HG02588 (cell line): ENCODE measurements at regions not wholly inside any gene's neighbourhood (a gene's known extent, or its start where the extent isn't known, plus 50 kb on each side); places are given as distances from the start of the nearest gene placed in this dataset.

Source experiments
- ATAC-seq: cut with Tn5 transposase; IDR thresholded peaks from one replicate; pipeline ENCODE4 v1.9.1; 2021; ENCODE audit warnings: mild to moderate bottlenecking, moderate library complexity; ENCODE audit not compliant: unreplicated experiment

DNA sequence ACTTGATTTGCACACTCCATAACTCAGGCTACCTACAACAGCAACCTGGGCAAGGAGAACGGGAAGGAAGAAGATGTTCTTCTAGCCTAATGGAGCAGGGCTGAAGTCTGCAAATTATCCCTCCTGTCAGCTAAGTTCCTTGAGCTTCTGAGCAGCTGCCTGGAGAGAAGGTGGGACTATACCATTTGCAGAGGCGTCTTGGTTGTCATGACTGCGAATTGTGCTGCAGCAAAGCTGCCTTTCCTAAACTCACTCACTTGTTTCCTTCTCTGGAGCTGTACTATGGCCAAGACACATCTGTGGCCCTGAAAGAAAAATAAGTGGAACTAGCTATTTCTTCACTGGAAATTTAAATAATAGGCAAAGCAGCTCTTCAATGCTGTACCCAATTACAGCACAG, 682.4 kb upstream of the GRIA3 start:
- no peak for ATAC-seq

DNA sequence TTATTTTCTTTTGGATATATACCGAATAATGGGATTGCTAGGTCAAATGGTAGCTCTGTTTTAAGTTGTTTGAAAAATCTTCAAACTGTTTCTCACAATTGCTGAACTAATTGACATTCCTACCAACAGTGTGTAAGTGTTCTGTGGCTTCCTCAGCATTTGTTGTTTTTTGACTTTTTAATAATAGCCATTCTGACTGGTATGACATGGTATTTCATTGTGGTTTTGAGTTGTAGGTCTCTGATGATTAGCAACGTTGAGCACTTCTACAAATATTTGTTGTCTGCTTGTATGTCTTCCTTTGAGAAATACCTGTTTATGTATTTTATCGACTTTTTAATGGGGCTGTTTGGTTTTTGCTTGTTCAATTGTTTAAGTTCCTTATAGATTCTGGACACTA, 680.1 kb upstream of the GRIA3 start:
- no peak for ATAC-seq

DNA sequence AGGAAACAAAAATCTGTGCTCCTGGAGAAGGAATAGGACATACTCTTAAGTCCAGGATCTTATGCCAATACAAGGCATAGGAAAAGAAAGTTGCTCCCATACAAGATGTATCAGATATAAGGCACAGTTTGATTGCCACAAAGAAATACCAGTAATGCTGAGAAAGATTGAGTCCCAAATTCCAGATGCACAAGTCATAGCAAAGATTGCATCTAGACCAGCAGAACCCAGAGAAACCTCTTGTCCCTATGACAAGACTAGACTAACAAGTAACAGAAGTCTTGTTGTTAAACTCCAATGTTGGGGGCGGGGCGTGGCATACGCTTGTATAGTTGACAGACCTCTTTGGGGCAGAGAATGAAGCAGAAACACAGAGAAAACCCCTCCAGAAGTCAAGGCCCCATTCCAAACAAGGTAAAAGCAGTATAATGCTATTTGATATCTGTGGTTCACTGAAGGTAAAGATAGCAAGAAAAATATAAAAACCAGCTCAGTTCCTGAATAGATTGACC, 671.5 kb upstream of the GRIA3 start:
- no peak for ATAC-seq

DNA sequence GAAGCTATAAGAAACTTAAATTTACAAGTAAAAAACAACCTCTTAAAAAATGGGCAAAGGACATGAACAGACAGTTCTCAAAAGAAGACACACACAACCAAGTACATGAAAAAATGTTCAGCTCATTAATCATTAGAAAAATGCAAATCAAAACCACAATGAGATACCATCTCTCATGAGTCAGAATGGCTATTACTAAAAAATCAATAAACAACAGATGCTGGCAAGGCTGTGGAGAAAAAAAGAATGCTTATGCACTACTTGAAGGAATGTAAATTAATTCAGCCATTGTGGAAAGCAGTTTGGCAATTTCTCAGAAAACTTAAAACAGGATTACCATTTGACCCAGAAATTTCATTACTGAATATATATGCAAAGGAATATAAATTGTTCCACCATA, 666.3 kb upstream of the GRIA3 start:
- ATAC-seq = no peak

DNA sequence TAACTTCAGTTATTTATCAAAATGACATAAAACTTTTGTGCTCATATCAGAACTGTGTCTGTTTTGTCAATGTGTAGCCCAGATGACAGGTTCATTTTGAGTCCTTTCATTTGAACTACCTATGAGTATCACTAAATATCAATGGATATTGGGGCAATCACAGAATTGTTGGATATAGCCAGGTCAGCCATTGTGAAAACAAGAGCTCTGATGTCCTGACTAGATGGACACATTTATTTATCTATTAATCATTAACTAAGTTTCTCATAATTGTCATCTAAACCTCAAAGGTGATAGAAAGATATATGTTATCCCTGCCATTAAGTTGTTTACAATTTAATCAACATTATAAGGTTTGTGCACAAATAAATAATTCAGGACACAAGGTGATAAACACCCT, 638.3 kb upstream of the GRIA3 start:
- no peak for ATAC-seq

DNA sequence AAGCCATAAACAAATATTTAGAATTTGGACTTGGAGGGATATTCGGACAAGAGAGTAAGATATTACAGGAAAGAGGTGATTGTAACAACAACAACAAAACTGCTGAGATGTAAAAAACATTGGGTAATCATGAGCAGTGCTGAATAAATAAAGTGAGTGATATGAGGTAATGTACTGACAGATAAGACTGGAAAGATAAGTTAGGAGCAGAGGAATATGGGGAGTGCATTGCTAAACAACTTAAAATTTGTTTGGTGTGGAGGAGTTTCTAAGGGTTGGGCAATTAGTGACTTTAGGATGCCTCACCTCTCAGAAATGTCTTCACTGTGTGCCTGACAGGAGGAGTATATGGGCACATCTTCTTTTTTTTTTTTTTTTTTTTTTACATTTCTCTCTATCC, 637.8 kb upstream of the GRIA3 start:
- no peak for ATAC-seq

DNA sequence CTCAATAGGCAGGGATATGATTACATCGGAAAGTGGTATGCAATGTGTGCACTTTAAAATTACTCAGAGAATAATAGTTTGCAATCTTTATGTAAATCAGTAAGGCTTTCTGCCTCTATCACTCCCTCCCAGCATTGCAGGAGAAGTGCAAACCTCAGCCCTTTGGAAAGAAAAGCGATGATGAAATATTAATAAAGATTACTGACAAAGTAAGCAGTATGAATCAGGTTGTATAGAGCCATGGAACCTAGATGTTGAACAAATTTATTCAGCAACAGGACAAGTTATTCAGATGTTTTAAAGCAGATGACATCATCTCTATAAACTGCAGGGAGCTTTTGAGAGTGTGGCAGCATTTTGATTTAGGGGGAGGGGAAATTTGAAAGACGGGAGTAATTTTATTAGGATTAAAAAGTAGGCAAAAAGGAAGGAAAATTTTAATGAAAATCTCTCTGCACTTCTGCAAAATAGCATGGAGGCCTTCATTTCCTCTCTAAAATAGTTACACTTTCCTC, 631.7 kb upstream of the GRIA3 start:
- no peak for ATAC-seq

DNA sequence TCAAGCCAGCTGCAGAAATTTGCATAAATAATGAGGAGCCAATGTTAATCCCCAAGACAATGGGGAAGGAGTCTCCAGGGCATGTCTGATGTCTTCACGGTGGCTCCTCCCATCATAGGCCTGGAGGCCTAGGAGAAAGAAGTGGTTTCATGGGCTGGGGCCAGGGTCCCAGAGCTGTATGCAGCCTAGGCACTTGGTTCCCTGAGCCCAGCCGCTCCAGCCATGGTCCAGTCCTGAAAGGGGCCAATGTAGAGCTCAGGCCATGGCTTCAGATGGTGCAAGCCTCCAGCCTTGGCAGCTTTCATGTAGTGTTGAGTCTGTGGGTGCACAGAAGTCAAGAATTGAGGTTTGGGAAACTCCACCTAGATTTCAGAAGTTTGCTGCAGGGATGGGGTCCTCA, 628.2 kb upstream of the GRIA3 start:
- no peak for ATAC-seq

DNA sequence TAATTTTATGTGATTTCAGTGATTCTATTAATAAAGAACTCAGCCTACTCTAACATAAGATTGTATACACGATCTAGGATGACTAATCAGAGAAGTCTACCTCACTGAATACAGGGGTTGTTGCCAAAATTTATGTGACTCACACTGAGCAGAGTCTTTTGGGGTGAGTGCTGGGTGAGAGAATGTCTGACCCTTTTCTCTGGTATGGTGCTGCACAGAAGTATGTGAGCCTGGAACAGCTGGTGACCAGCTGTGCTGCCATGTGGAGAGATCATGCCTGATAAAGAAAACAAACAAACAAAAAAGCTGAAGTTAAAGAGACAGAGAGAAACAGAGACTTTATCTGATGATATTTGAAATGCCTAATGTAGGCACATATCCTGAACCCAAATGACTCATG, 618.1 kb upstream of the GRIA3 start:
- ATAC-seq = no peak

DNA sequence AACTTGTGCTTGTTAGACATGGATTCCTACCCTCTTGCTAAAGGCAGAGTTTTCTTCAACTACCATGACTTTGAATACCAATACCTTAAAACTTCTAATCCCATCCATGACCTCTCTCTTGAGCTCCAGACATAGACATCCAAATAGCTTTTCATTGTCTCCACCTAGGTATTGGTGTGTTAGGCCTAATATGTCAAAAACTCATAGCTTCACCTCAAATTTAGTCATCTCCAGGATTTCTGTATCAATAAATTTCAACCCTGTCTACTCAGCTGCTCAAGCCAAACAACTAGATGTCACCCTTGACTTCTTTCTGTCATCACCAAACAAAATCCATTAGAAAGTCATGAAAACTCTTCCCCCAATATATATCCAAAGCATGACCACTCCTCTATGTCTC, 617.7 kb upstream of the GRIA3 start:
- ATAC-seq = no peak

DNA sequence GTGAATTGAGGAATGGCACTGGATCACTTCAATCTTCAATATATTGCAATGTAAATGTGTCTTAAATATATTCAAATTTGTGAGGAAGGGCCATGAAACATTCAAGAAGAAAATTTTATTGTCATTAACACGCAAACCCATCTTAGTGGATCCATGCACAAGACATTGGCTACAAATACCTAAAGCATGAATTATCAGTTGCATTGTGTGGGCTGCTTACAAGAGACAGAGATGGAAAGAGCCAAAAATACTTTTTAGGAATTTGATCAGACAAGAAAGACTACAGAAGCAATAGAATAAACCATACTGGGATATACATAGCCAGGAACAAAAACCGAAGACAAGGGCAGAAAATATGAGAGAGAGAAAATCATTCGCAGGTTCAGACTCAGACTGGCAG, 616.2 kb upstream of the GRIA3 start:
- no peak for ATAC-seq

DNA sequence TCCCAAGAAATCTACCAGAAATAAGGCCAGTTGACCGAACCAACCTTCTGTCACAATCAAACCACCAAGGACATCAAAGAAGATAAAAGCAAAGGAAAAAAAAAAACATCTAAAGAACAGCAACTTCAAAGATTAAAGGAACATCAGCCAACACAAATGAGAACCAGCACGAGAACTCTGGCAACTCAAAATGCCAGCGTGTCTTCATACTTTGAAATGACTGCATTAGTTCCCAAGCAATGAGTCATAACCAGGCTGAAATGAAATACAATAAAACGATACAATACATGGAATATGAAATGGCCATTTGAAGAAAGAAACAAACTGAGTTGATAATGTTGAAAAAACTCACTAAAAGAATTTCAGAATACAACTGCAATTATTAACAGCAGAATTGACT, 611.6 kb upstream of the GRIA3 start:
- ATAC-seq = no peak

DNA sequence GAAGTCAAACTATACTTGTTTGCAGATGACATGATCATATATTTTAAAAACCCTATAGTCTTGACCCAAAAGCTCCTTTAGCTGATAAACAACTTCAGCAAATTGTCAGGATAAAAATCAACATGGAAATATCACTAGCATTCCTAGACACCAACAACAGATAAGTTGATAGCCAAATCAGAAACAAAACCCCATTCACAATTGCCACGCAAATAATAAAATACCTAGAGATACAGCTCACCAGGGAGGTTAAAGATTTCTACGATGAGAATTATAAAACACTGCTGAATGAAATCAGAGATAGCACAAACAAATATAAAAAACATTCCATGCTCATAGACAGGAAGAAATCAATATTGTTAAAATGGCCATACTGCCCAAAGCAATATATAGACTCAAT, 605.0 kb upstream of the GRIA3 start:
- ATAC-seq = no peak

DNA sequence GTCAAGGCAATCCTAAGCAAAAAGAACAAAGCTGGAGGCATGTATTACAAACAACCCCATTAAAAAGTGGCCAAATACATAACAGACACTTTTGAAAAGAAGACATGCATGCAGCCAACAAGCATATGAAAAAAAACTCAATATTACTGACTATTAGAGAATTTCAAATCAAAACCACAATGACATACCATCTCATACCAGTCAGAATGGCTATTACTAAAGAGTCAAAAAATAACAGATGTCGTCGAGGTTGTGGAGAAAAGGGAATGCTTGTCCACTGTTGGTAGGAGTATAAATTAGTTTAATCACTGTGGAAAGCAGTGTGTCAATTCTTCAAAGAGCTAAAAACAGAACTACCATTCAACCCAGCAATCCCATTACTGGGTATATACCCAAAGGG, 604.6 kb upstream of the GRIA3 start:
- no peak for ATAC-seq

DNA sequence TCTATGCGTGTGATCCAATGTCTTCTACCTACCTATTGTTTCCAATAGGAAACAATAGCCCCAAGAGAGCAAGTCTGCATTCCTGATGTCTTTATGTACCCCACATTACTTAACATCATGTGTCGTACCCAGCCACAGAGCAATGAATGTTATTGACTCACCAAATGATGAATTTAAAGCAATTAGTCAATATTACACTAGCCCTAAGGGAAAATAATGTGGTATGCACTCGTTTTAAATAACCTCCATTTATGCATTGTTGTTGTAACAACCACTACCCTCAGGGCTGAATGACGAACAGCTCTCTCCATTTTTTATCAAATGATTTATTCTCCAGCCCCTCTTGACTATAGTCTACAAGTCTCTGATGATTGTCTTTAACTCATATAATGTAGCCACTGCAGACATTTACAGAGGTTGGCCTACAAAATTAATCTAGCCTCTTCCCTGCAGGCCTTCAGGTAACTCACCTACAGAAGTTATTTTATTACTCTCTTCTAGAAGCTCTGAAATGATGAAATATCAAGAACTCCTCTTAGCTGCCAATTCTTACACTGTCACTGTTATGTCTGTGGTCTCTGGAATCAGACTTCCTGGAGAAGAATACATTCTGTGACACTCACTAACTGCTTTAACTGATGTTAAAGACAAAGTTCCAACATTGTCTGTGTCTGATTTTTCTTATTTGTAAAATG, 601.7 kb upstream of the GRIA3 start:
- no peak for ATAC-seq

DNA sequence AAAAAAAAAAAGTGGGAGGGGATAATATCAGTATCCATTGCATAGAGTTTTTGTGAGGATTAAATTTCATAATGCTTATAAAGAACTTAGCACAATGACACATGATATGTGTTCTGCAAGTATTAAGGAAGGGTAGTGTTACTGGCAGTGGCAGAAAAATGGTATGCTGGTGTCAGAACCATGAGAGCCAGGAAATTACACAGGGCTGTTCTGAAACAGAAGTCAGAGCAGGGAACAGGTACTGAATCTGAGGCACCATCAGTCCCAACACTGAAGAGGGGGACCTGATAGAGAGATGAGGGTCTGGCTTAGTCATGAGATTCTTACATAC, 601.1 kb upstream of the GRIA3 start:
- no peak for ATAC-seq

DNA sequence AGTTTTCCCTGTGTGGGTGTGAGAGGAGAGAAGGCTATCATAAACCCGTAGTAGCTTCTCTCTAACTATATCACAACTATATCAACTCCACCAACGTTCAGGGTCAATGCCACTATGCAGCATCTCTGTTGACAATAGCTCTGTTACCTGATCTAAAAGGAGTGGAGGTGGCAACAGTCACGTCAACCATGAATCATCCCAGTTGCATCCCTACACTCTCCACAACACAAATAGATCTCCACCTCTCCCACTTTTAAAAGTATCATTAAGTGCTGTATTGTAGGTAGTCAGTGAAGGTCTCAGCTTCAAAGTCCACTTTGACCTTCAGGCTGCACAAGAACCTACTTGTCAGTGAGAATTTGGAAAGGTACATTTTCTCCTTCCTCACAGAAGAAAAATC, 600.5 kb upstream of the GRIA3 start:
- ATAC-seq = no peak

DNA sequence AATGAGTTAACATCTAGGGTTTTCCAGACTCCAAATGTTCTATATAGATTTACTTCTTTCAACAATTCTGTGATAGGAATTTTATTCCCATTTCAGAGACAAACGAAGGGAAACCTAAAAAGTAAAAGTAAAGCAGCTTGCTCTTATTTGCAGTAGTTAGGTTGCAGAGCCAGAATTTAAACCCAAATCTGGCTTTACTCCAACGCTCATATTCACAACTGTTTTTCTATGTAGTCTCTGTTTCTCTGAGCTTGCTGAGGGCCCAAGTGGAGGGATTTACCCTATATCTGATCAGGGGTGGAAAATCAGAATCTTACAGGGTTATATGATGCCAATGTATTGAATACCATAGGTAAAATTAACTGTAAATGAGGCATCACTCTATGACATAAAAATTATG, 599.1 kb upstream of the GRIA3 start:
- ATAC-seq = no peak

DNA sequence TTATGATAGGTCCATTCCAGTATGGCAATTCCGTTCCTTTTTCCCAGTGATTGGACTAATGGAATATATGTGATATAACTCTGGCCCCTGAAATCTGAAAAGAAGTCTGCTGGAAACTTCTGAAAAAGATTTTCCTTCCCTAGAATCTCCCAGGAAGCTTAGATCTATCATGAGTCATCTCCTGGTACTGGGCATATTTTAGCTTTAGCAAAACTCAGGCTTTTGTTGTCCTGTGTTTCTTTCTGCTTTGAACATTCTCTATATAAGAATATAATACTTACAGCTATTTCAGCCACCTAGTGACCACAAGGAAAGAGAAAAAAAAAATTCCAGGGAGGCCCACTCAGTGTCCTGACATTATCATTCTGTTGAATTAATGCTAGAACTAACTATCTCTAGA, 597.2 kb upstream of the GRIA3 start:
- ATAC-seq = no peak

DNA sequence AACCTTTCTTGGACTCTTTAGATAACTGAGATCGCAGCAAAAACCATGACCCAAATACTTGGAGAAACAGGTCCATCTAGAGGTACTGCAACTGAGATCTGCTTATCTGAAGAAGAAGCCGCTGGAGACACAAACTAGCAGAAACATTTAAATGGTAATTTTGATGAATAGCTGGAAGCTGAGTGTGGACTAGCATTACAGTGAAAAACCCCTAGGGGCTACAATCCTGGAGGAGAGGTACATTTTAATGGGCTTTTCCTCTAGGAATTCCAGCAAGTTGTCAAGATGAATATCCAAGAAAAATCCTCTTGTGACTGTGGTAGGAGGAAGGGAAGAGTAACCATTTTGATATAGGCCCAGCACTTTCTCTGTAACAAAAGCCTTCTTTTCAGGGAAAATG, 592.5 kb upstream of the GRIA3 start:
- ATAC-seq = no peak

DNA sequence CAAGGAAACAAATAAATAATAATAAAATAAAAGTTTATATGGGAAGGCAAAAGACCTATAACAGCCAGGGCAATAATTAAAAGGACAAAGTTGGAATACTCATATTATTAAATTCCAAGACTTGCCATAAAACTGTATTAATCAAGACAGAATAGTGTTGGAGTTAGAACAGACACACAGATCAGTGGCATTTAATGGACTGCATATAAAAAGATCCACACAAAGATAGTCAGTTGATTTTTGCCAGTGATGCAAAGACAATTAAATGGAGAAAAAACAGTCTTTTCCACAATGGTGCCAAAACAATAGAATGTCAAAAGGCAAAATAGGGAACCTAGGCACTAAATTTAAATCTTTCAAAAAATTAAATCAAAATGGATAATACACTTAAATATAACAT, 587.1 kb upstream of the GRIA3 start:
- no peak for ATAC-seq

DNA sequence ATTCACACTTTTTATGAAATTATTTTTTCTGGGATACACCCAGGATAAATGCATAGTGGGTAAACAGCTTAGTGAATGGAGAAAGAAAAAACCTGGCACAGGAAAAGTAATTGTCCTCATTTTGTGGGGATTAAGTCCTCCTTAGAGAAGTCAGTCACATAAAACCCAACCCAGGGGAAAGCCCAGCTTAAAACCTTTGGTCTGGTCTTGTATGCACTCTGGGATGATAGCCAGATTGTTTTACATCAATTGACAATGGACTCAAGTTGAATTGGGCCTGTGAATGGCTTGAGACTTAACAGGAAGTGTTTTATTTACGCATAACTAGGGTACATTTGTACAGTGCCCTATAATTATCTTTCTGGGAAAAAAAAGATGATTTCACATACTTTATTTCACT, 561.3 kb upstream of the GRIA3 start:
- ATAC-seq = no peak

DNA sequence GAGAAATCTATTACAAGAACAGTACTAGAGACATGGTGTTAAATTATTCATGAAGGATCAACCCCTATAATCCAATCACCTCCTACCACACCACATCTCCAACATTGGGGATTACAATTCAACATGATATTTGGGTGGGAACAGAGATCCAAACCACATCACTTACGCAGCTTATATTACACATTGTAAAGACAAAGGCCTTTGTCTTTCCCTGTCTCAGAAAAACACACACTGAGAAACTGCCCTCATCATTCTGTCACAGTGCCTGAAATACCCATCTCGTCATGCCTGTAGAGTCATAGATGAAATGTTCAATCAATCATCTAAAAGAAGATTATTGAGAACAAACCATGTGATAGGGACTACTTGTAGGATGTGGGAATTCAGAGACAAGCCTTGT, 558.8 kb upstream of the GRIA3 start:
- no peak for ATAC-seq
